ENCODE measurements at regions not wholly inside any gene's neighbourhood (a gene's known extent, or its start where the extent isn't known, plus 50 kb on each side); places are given as distances from the start of the nearest gene placed in this dataset.

GRCh38 chr13:105058517-105058916 lies 1476.9 kb downstream of the EFNB2 start (continued):
- TF ChIP-seq MAFK (IDR thresholded peaks at IDR 0.05; ENCODE audit: low read depth, low read length) = no peak
- TF ChIP-seq RFX5 (IDR thresholded peaks at IDR 0.05; ENCODE audit: borderline replicate concordance, low read depth, low read length) = no peak
